SK-N-SH treated with all-trans-retinoic acid at 6 μM for 48 hours (cell line): ENCODE measurements at regions not wholly inside any gene's neighbourhood (a gene's known extent, or its start where the extent isn't known, plus 50 kb on each side); places are given as distances from the start of the nearest gene placed in this dataset.
"Not testable (repeated sequence)": the region's sequence is repeated elsewhere in the genome, so short reads cannot be mapped to it uniquely, and the experiment has no call there.

ENCODE experiments used
- BACH2 ChIP-seq: fragments of 250-450 bp; sonication (Bioruptor Pico); IDR thresholded peaks from 2 replicates; pipeline ENCODE4 v1.9.0; 2021; ENCODE audit warnings: mild to moderate bottlenecking, borderline replicate concordance
- ISL1 ChIP-seq: fragments of 250-450 bp; sonication (Bioruptor Pico); IDR thresholded peaks from 2 replicates; pipeline ENCODE4 v2.1.2; 2022; ENCODE audit warnings: mild to moderate bottlenecking, moderate library complexity
- OSR1 ChIP-seq: fragments of 250-450 bp; sonication (Bioruptor Pico); IDR thresholded peaks from 2 replicates; pipeline ENCODE4 v1.8.0; 2022; ENCODE audit warnings: moderate library complexity, mild to moderate bottlenecking, inconsistent platforms
- PATZ1 ChIP-seq: fragments of 250-450 bp; sonication (Bioruptor Pico); IDR thresholded peaks from 2 replicates; pipeline ENCODE4 v1.8.0; 2020; ENCODE audit warnings: mild to moderate bottlenecking, moderate library complexity, borderline replicate concordance
- RARB ChIP-seq: fragments of 250-450 bp; sonication (Bioruptor Pico); IDR thresholded peaks from 2 replicates; pipeline ENCODE4 v1.8.0; 2021; ENCODE audit warnings: mild to moderate bottlenecking, moderate library complexity
- SNAI2 ChIP-seq: fragments of 250-450 bp; sonication (Bioruptor Pico); IDR thresholded peaks from 2 replicates; pipeline ENCODE4 v1.5.0; 2020; ENCODE audit warnings: mild to moderate bottlenecking, moderate library complexity
- TOX ChIP-seq: fragments of 250-450 bp; sonication (Bioruptor Pico); IDR thresholded peaks from 2 replicates; pipeline ENCODE4 v1.8.0; 2021; ENCODE audit warnings: mild to moderate bottlenecking, moderate library complexity, borderline replicate concordance
- TSHZ2 ChIP-seq: fragments of 250-450 bp; sonication (Bioruptor Pico); IDR thresholded peaks from 2 replicates; pipeline ENCODE4 v1.5.0; 2020; ENCODE audit warnings: mild to moderate bottlenecking, moderate library complexity
- ZFP3 ChIP-seq: fragments of 250-450 bp; sonication (Bioruptor Pico); IDR thresholded peaks from 2 replicates; pipeline ENCODE4 v1.5.0; 2020; ENCODE audit warnings: mild to moderate bottlenecking, moderate library complexity
- ZFP30 ChIP-seq: fragments of 450-650 bp; formaldehyde crosslinking; IDR thresholded peaks from 2 replicates; pipeline ENCODE4 v1.5.0; 2022; ENCODE audit warnings: mild to moderate bottlenecking, moderate library complexity
- ZNF565 ChIP-seq: fragments of 450-650 bp; formaldehyde crosslinking; conservative IDR thresholded peaks from 2 replicates; pipeline ENCODE4 v1.5.0; 2020; ENCODE audit warnings: low read depth, mild to moderate bottlenecking, moderate library complexity
- TF ChIP-seq, protein P1 (sequence below): fragments of 250-450 bp; sonication (Bioruptor Pico); IDR thresholded peaks from 2 replicates; pipeline ENCODE4 v1.5.1; 2020; ENCODE audit warnings: low read depth, mild to moderate bottlenecking, moderate library complexity

DNA sequence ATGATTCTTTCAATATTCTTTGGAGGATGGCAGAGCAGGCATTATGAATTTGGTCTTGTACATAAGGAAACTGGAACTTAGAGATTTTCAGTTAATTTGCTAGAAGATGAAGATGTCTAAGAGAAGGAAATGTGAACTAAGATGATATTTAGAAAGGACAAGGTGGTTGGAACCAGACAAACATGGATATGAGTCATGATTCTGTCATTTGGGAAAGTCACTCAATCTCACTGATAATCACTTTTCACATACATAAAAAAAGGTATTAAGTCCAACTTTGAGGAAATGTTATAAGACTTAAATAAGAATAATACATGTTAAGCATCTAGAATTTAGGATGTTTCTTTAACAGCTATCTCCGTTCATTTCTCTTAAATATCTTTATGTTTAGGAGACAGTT is 315.1 kb upstream of the COX7C start:
- TF ChIP-seq PATZ1 (CRISPR knock-in tag); TOX; OSR1 (CRISPR knock-in tag); ZFP3; ZFP30; BACH2; TSHZ2 (CRISPR knock-in tag); RARB; SNAI2 (CRISPR knock-in tag); ZNF565 (CRISPR knock-in tag); ISL1 (CRISPR knock-in tag): not testable (repeated sequence)
- TF ChIP-seq, protein P1, sequence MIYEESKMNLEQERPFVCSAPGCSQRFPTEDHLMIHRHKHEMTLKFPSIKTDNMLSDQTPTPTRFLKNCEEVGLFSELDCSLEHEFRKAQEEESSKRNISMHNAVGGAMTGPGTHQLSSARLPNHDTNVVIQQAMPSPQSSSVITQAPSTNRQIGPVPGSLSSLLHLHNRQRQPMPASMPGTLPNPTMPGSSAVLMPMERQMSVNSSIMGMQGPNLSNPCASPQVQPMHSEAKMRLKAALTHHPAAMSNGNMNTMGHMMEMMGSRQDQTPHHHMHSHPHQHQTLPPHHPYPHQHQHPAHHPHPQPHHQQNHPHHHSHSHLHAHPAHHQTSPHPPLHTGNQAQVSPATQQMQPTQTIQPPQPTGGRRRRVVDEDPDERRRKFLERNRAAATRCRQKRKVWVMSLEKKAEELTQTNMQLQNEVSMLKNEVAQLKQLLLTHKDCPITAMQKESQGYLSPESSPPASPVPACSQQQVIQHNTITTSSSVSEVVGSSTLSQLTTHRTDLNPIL, result not testable (repeated sequence)
